BLaER1 (cell line): ENCODE measurements at regions not wholly inside any gene's neighbourhood (a gene's known extent, or its start where the extent isn't known, plus 50 kb on each side); places are given as distances from the start of the nearest gene placed in this dataset.

Experiments used
- H3K27ac ChIP-seq: shearing (Covaris generic); formaldehyde crosslinking; 2 replicates; pipeline ENCODE4 v1.8.1; 2022
- H3K27me3 ChIP-seq: shearing (Covaris generic); formaldehyde crosslinking; 2 replicates; pipeline ENCODE4 v1.8.1; 2022
- H3K36me3 ChIP-seq: shearing (Covaris generic); formaldehyde crosslinking; 2 replicates; pipeline ENCODE4 v1.8.1; 2022
- H3K4me1 ChIP-seq: shearing (Covaris generic); formaldehyde crosslinking; 2 replicates; pipeline ENCODE4 v1.8.1; 2022
- H3K4me2 ChIP-seq: shearing (Covaris generic); formaldehyde crosslinking; 2 replicates; pipeline ENCODE4 v1.8.1; 2022
- H3K4me3 ChIP-seq: shearing (Covaris generic); formaldehyde crosslinking; 2 replicates; pipeline ENCODE4 v1.8.1; 2022
- H3K9ac ChIP-seq: shearing (Covaris generic); formaldehyde crosslinking; 2 replicates; pipeline ENCODE4 v1.8.1; 2022
- H3K9me3 ChIP-seq: shearing (Covaris generic); formaldehyde crosslinking; 2 replicates; pipeline ENCODE4 v1.8.1; 2022
- H4K20me1 ChIP-seq: shearing (Covaris generic); formaldehyde crosslinking; 2 replicates; pipeline ENCODE4 v1.8.1; 2022
- Cebpa-rat ChIP-seq: shearing (Covaris generic); IDR thresholded peaks from 2 replicates; pipeline ENCODE4 v1.8.1; 2022

GRCh38 chr6:169908403-169908933 lies 157.0 kb downstream of the ERMARD start:
- TF ChIP-seq Cebpa-rat = no peak
- Histone ChIP-seq H3K9ac (no peak overlapping the region), H3K4me1 (peaks cover 78% of the 10 kb centered on the region), H4K20me1 (no peaks in the 10 kb centered on the region), H3K27ac (no peak overlapping the region), H3K36me3 (no peaks in the 10 kb centered on the region), H3K4me3 (no peak overlapping the region), H3K27me3 (no peaks in the 10 kb centered on the region), H3K9me3 (no peaks in the 10 kb centered on the region), H3K4me2 (peak overlapping the region; percentile 79)

DNA sequence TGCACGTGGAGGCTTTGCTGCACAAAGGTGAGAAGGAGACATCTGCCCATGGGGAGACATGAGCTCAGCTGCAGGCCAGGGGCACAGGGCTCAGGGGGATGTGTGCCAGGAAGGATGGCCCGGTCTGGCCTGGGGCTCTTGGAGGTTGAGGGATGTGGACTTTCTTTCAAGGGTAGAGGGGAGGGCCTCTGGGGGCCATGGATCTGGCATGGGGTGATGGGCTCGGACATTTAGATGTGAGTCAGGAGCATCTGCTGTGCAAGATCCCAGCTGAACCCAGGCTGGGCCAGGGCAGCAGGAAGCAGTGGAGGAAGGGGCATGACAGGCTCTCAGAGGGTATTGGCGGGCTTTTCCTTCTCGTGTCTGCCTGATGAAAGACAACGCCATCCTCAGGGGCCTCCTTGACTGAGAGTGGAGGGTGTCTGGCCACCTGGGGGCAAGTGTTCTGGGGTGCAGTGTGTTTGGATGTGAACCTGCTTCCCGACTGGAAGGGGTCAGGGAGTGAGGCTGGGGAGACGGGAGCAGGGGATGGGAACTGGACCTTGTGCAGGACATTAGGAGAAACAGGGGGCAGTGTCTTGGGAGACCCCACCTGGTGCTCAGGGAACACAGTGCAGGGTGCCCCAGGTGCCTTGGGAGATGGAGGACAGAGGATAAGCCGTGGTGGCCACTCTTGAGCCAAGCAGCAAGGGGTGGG lies 156.1 kb downstream of the ERMARD start:
- TF ChIP-seq Cebpa-rat = no peak
- Histone ChIP-seq H4K20me1 (no peaks in the 10 kb centered on the region), H3K9me3 (no peaks in the 10 kb centered on the region), H3K9ac (no peak overlapping the region), H3K27ac (no peak overlapping the region), H3K27me3 (no peaks in the 10 kb centered on the region), H3K36me3 (no peaks in the 10 kb centered on the region), H3K4me2 (peak overlapping the region; percentile 79), H3K4me3 (no peak overlapping the region), H3K4me1 (peaks cover 71% of the 10 kb centered on the region)

DNA sequence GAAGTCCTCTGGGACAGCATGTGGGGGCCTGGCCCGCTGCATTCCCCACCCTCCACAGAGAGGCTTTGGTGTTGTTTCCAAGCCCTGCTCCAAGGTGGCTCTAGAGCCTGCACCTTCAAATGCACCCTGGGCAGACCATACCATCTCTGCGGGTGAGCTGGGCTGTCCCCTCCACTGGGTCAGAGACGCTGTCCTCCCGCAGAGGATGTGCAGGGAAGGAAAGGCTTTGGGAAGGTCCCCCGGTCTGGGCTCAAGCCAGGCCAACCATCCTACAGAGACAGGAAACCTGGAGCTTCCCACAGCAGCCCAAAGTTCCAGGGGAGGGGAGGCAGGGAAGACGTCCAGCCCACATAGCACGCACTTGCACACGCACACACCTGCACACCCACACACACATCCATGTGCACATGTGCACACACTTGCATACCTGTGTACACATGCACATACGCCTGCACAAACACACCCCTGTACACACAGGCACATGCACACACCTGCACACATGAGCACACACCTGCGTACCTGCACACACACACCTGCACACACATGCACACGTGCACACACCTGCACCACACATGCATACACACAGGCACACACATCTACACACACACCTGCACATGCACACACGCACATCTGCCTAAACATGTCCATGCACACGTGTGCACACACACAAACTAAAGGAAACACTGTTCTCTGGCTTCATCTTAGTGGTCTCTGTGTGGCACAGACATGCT lies 155.4 kb downstream of the ERMARD start:
- Histone ChIP-seq H3K4me2 (peak overlapping the region; percentile 79), H3K9ac (no peak overlapping the region), H4K20me1 (no peaks in the 10 kb centered on the region), H3K27ac (0 out of 2 replicates have a peak overlapping the region, but pooled peaks have one; percentile 31), H3K4me1 (peaks cover 64% of the 10 kb centered on the region), H3K9me3 (no peaks in the 10 kb centered on the region), H3K27me3 (no peaks in the 10 kb centered on the region), H3K36me3 (no peaks in the 10 kb centered on the region), H3K4me3 (no peak overlapping the region)
- TF ChIP-seq Cebpa-rat = no peak

DNA sequence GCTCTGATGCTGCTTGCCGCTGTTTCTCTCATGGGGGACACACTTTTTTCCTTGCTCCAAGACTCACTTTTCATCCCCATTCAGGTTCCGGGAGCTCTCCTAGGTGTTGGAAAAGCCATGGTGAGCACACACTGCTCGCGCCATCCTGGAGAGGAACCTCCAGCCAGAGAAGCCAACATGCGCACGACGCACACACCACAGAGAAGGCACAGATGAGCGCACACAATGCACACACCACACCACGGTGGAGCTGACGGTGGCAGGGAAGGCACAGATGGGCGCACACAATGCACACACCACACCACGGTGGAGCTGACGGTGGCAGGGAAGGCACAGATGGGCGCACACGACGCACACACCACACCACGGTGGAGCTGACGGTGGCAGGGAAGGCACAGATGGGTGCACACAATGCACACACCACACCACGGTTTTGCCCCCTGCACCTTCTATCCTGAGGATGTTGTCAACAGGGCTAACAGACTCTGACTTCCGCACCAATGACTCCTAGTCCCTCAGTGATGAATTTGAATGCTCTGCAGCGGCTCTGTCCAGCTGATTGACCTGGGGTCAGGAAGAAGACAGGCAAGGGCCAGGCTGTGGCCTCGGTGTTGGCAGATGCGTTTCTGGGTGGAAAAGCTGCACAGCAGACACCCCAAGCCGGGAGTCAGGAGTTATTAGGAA lies 154.7 kb downstream of the ERMARD start:
- H4K20me1 ChIP-seq = no peaks in the 10 kb centered on the region
- peaks cover 57% of the 10 kb centered on the region for H3K4me1 ChIP-seq
- H3K4me2 ChIP-seq = peak overlapping the region; percentile 79
- H3K27ac ChIP-seq = 0 out of 2 replicates have a peak overlapping the region, but pooled peaks have one; percentile 31
- no peaks in the 10 kb centered on the region for H3K9me3 ChIP-seq
- TF ChIP-seq Cebpa-rat = no peak
- no peaks in the 10 kb centered on the region for H3K36me3 ChIP-seq
- H3K4me3 ChIP-seq = no peak overlapping the region
- H3K27me3 ChIP-seq = no peaks in the 10 kb centered on the region
- H3K9ac ChIP-seq = no peak overlapping the region

GRCh38 chr6:169905041-169905807 lies 153.8 kb downstream of the ERMARD start:
- TF ChIP-seq Cebpa-rat = no peak
- Histone ChIP-seq H4K20me1 (no peaks in the 10 kb centered on the region), H3K4me2 (peak overlapping the region; percentile 79), H3K4me3 (no peak overlapping the region), H3K9me3 (no peaks in the 10 kb centered on the region), H3K9ac (no peak overlapping the region), H3K36me3 (no peaks in the 10 kb centered on the region), H3K4me1 (peaks cover 54% of the 10 kb centered on the region), H3K27me3 (no peaks in the 10 kb centered on the region), H3K27ac (0 out of 2 replicates have a peak overlapping the region, but pooled peaks have one; percentile 23)

GRCh38 chr6:169904051-169904922 lies 152.9 kb downstream of the ERMARD start:
- no peak overlapping the region for H3K9ac ChIP-seq
- H3K27me3 ChIP-seq = no peaks in the 10 kb centered on the region
- H4K20me1 ChIP-seq = no peaks in the 10 kb centered on the region
- no peaks in the 10 kb centered on the region for H3K36me3 ChIP-seq
- peak overlapping the region; percentile 79 for H3K4me2 ChIP-seq
- H3K4me3 ChIP-seq = no peak overlapping the region
- no peaks in the 10 kb centered on the region for H3K9me3 ChIP-seq
- TF ChIP-seq Cebpa-rat = no peak
- peaks cover 63% of the 10 kb centered on the region for H3K4me1 ChIP-seq
- H3K27ac ChIP-seq = no peak overlapping the region

GRCh38 chr6:169903122-169903521 lies 151.7 kb downstream of the ERMARD start:
- H3K9ac ChIP-seq = no peak overlapping the region
- peaks cover 60% of the 10 kb centered on the region for H3K4me1 ChIP-seq
- no peaks in the 10 kb centered on the region for H3K36me3 ChIP-seq
- no peak overlapping the region for H3K4me3 ChIP-seq
- H3K4me2 ChIP-seq = 0 out of 2 replicates have a peak overlapping the region, but pooled peaks have one; percentile 79
- H3K27ac ChIP-seq = no peak overlapping the region
- H3K9me3 ChIP-seq = no peaks in the 10 kb centered on the region
- no peaks in the 10 kb centered on the region for H4K20me1 ChIP-seq
- TF ChIP-seq Cebpa-rat = no peak
- H3K27me3 ChIP-seq = no peaks in the 10 kb centered on the region

DNA sequence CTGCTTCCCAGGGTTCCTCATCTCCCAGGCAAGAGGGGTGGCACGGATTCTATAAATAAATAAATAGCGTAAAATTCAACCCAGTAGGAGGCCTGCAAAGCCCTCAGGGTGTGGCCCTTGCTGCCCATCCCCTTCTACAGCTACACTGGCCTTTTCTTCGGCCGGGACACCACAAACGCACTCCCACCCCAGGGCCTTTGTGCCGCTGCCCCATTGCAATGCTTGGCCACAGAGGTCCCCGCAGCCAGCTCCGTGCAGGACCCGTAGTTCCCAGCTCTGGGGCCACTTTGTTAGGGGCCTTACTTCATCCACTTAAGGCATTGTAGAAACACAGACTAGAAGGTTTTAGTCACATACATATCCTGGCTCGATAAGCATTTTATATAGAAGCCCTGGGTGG lies 151.2 kb downstream of the ERMARD start:
- TF ChIP-seq Cebpa-rat = no peak
- no peak overlapping the region for H3K4me2 ChIP-seq

DNA sequence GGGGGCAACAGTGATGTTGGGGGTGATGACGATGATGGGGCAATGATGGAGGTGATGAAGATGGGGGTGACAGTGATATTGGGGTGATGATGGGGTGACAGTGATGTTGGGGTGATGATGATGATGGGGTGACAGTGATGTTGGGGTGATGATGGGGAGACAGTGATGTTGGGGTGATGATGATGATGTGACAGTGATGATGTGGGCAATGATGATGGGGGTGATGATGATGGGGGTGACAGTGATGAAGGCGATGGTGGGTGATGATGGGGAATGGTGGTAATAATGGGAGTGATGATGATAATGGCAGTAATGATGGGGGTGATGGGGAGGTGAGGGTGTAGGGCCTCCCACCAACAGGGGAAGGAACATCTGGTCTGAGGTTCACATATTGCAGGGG lies 150.6 kb downstream of the ERMARD start:
- Histone ChIP-seq H3K9ac (no peak overlapping the region), H3K27ac (no peak overlapping the region), H3K9me3 (no peaks in the 10 kb centered on the region), H3K4me1 (peaks cover 49% of the 10 kb centered on the region), H3K27me3 (no peaks in the 10 kb centered on the region), H3K4me3 (no peak overlapping the region), H4K20me1 (no peaks in the 10 kb centered on the region), H3K36me3 (no peaks in the 10 kb centered on the region), H3K4me2 (no peak overlapping the region)
- no peak for TF ChIP-seq Cebpa-rat

More for the DNA sequence above, 151.2 kb downstream of the ERMARD start:
- Histone ChIP-seq H3K27me3 (no peaks in the 10 kb centered on the region), H3K9ac (no peak overlapping the region), H3K4me3 (no peak overlapping the region), H3K9me3 (no peaks in the 10 kb centered on the region), H3K27ac (no peak overlapping the region), H3K4me1 (peaks cover 55% of the 10 kb centered on the region), H3K36me3 (no peaks in the 10 kb centered on the region), H4K20me1 (no peaks in the 10 kb centered on the region)
